Osteocyte (in vitro differentiated cells): ENCODE measurements at regions not wholly inside any gene's neighbourhood (a gene's known extent, or its start where the extent isn't known, plus 50 kb on each side); places are given as distances from the start of the nearest gene placed in this dataset.
A peak's percentile ranks its signal among the peaks of the same experiment; 100 is the strongest.

Experiments used
- DNase-seq: peaks from one replicate; pipeline ENCODE4 v3.0.0; 2021; ENCODE audit warnings: mixed read lengths; ENCODE audit not compliant: unreplicated experiment; ENCODE audit errors: extremely low spot score
- H3K27ac Mint-ChIP-seq: one replicate; pipeline ENCODE4 v1.8.0; 2021; ENCODE audit warnings: mild to moderate bottlenecking, mixed read lengths; ENCODE audit not compliant: unreplicated experiment
- H3K27me3 Mint-ChIP-seq: one replicate; pipeline ENCODE4 v1.8.0; 2021; ENCODE audit warnings: mixed read lengths; ENCODE audit not compliant: unreplicated experiment
- H3K36me3 Mint-ChIP-seq: one replicate; pipeline ENCODE4 v1.8.0; 2021; ENCODE audit warnings: mixed read lengths; ENCODE audit not compliant: unreplicated experiment
- H3K4me1 Mint-ChIP-seq: one replicate; pipeline ENCODE4 v1.8.0; 2021; ENCODE audit warnings: mixed read lengths; ENCODE audit not compliant: unreplicated experiment
- H3K4me3 Mint-ChIP-seq: one replicate; pipeline ENCODE4 v1.8.0; 2021; ENCODE audit warnings: mild to moderate bottlenecking, moderate library complexity, mixed read lengths; ENCODE audit not compliant: unreplicated experiment
- H3K9me3 Mint-ChIP-seq: one replicate; pipeline ENCODE4 v1.8.0; 2021; ENCODE audit warnings: mixed read lengths; ENCODE audit not compliant: unreplicated experiment
- TF ChIP-seq, protein P1 (sequence below): fragments of 200-600 bp; sonication (generic); IDR thresholded peaks from 2 replicates; pipeline ENCODE4 v1.5.0; 2021; ENCODE audit warnings: antibody characterized with exemption, mild to moderate bottlenecking, moderate library complexity

DNA sequence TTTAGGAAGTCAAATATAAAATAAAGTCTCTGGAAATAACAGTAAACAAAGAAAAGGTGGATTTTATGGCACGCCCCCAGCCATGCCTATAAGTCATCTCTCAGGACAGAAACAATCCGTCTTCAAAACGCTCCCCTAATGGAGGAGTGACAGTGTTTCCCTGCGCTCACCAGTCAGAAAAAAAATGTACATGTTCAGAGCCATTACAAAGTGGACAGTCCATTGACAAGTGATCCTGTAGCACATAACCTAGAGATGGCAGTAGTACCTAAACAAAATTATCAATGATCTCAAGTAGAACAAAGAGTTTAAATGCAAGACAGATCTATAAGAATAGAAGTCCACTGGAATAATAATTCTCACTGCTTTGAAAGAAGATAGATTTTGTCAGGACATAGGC is 891.7 kb upstream of the MIR17HG start:
- no peaks in the 10 kb centered on the region for H3K27me3 Mint-ChIP-seq
- no peak for DNase-seq
- peaks cover 5% of the 10 kb centered on the region for H3K9me3 Mint-ChIP-seq
- no peak overlapping the region for H3K27ac Mint-ChIP-seq
- TF ChIP-seq, protein P1, sequence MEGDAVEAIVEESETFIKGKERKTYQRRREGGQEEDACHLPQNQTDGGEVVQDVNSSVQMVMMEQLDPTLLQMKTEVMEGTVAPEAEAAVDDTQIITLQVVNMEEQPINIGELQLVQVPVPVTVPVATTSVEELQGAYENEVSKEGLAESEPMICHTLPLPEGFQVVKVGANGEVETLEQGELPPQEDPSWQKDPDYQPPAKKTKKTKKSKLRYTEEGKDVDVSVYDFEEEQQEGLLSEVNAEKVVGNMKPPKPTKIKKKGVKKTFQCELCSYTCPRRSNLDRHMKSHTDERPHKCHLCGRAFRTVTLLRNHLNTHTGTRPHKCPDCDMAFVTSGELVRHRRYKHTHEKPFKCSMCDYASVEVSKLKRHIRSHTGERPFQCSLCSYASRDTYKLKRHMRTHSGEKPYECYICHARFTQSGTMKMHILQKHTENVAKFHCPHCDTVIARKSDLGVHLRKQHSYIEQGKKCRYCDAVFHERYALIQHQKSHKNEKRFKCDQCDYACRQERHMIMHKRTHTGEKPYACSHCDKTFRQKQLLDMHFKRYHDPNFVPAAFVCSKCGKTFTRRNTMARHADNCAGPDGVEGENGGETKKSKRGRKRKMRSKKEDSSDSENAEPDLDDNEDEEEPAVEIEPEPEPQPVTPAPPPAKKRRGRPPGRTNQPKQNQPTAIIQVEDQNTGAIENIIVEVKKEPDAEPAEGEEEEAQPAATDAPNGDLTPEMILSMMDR = no peak
- no peak overlapping the region for H3K4me3 Mint-ChIP-seq
- H3K36me3 Mint-ChIP-seq = no peaks in the 10 kb centered on the region
- H3K4me1 Mint-ChIP-seq = no peaks in the 10 kb centered on the region

DNA sequence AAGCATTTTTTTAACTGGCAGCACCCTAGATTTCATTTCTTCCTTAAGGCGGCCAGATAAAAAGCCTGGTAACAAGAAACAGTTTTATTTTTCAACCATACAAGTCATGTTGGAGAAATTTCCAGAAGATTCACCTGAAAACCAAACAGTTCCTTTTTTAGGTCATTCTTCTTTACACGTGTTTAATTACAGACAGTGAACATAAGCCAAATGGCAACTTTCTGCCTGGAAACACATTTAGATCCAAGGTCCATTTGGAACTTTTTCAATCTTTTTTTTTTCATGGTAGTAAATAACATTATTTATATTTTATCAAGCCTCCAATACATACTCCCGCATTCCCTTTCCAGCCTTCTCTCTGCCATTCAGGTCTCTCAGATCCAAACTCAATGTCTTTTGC is 886.1 kb upstream of the MIR17HG start:
- Mint-ChIP-seq H3K27ac (no peak overlapping the region), H3K9me3 (no peaks in the 10 kb centered on the region), H3K4me3 (no peak overlapping the region), H3K27me3 (no peaks in the 10 kb centered on the region), H3K4me1 (no peaks in the 10 kb centered on the region), H3K36me3 (no peaks in the 10 kb centered on the region)
- no peak for DNase-seq
- TF ChIP-seq, protein P1 = no peak

DNA sequence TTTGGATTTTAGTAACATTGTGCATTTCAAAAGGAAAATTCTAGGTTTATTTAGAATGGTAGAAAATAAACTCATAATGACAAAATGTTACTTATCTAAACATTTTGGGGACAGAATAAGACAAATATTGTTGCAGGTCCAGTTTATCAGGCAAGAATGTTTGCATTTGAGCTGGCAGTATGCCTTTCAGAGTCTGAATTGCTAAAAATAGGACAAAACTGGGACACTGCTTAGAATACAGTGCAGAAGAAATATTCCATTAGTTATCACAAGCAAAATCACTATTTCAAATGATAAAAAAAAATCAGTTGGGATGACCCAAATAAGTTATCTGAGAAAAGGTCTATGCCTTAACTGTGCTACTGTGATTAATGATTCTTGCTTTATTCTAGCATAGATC is 870.3 kb upstream of the MIR17HG start:
- Mint-ChIP-seq H3K4me3 (no peak overlapping the region), H3K9me3 (peaks cover 4% of the 10 kb centered on the region), H3K27me3 (no peaks in the 10 kb centered on the region), H3K4me1 (peaks cover 12% of the 10 kb centered on the region), H3K27ac (no peak overlapping the region), H3K36me3 (no peaks in the 10 kb centered on the region)
- no peak for DNase-seq
- TF ChIP-seq, protein P1 = no peak

DNA sequence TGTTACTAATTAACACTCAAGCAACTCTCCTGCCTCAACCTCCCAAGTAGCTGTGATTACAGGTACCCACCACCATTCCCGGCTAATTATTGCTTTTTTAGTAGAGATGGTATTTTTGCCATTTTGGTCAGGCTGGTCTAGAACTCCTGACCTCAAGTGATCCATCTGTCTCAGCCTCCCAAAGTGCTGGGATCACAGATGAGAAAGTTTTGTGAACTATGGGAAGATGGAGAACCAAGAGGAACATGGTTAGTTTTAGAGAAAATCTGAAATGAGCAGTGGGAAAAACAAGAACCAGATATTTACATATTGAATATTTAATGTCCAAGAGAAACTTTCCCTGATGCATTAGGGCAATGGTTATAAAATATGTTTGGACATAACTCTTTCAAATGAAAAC is 863.6 kb upstream of the MIR17HG start:
- Mint-ChIP-seq H3K27ac (no peak overlapping the region), H3K36me3 (no peaks in the 10 kb centered on the region), H3K4me3 (no peak overlapping the region), H3K4me1 (peaks cover 14% of the 10 kb centered on the region), H3K9me3 (peaks cover 11% of the 10 kb centered on the region), H3K27me3 (no peaks in the 10 kb centered on the region)
- DNase-seq = no peak
- TF ChIP-seq, protein P1 = no peak

DNA sequence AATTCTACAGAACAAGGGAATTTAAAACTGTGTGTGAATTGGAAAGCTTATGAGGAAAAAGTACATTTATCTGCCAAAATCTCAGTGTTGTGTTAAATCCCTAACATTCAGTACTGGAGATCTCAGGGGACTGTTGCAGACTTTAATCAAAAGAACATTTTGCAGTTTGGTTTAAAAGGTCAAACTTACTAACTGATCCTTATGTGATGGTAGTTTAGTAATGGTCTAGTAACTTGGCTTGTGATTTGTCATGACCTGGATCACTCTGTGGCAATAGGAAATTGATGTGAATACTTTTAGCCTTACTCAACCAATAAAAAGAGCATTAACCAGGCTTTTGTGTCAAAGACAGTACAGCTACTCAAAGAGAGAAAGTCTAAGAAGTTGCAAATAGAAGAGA is 862.1 kb upstream of the MIR17HG start:
- Mint-ChIP-seq H3K4me1 (peaks cover 14% of the 10 kb centered on the region), H3K27me3 (no peaks in the 10 kb centered on the region), H3K27ac (peak overlapping the region; percentile 54), H3K4me3 (no peak overlapping the region), H3K9me3 (peaks cover 11% of the 10 kb centered on the region), H3K36me3 (no peaks in the 10 kb centered on the region)
- no peak for DNase-seq
- TF ChIP-seq, protein P1 = no peak
